ENCODE measurements at regions not wholly inside any gene's neighbourhood (a gene's known extent, or its start where the extent isn't known, plus 50 kb on each side); places are given as distances from the start of the nearest gene placed in this dataset.

DNA sequence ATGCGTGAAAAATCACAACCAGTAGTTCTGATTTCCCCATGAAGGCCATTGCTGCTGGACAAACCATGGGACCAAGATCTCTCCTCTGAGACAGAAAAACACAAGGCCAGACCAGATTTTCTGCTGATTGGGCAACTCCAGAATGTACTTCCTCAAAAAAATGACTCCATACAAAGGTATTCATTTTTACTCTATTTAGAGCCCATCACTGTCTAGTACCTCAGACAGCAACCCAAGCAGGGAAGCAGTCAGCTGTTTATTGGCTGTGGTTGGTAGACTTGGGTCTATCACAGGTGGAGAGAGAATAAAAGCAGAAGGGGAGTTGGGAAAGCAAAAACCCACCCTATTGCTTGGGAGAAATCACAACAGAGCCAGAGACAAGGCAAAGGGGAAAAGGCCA, 219.9 kb downstream of the PIK3C3 start:
- TF ChIP-seq, protein P1, sequence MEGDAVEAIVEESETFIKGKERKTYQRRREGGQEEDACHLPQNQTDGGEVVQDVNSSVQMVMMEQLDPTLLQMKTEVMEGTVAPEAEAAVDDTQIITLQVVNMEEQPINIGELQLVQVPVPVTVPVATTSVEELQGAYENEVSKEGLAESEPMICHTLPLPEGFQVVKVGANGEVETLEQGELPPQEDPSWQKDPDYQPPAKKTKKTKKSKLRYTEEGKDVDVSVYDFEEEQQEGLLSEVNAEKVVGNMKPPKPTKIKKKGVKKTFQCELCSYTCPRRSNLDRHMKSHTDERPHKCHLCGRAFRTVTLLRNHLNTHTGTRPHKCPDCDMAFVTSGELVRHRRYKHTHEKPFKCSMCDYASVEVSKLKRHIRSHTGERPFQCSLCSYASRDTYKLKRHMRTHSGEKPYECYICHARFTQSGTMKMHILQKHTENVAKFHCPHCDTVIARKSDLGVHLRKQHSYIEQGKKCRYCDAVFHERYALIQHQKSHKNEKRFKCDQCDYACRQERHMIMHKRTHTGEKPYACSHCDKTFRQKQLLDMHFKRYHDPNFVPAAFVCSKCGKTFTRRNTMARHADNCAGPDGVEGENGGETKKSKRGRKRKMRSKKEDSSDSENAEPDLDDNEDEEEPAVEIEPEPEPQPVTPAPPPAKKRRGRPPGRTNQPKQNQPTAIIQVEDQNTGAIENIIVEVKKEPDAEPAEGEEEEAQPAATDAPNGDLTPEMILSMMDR (IDR thresholded peaks at IDR 0.05), result no peak
- TF ChIP-seq, protein P2, sequence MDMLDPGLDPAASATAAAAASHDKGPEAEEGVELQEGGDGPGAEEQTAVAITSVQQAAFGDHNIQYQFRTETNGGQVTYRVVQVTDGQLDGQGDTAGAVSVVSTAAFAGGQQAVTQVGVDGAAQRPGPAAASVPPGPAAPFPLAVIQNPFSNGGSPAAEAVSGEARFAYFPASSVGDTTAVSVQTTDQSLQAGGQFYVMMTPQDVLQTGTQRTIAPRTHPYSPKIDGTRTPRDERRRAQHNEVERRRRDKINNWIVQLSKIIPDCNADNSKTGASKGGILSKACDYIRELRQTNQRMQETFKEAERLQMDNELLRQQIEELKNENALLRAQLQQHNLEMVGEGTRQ (IDR thresholded peaks at IDR 0.05), result no peak
- no peak for TF ChIP-seq PHF8 (IDR thresholded peaks at IDR 0.05; ENCODE audit: borderline replicate concordance, low read depth)
